CD4-positive, CD25-positive, alpha-beta regulatory T cell (primary cell): ENCODE measurements at regions not wholly inside any gene's neighbourhood (a gene's known extent, or its start where the extent isn't known, plus 50 kb on each side); places are given as distances from the start of the nearest gene placed in this dataset.
"Not testable (repeated sequence)": the region's sequence is repeated elsewhere in the genome, so short reads cannot be mapped to it uniquely, and the experiment has no call there.

Source experiments
- ATAC-seq, 2 donors: fragments of 150-1000 bp; cut with Tn5 transposase; one replicate each; pipeline ENCODE4 v1.10.0; 2021; ENCODE audit warnings: low read depth in 2 of 2, moderate number of reproducible peaks in 2 of 2, moderate library complexity in 1 of 2
- DNase-seq, 3 donors: peaks; one replicate each; pipeline versions ENCODE4 v3.0.0 to v3.0.0-alpha.2; 2012 to 2022; ENCODE audit warnings: mixed read lengths in 1 of 3
- H3K27ac ChIP-seq: one replicate; pipeline ENCODE4 v1.7.0; 2013; ENCODE audit warnings: mild to moderate bottlenecking, low read length; ENCODE audit not compliant: insufficient read depth, poor library complexity, severe bottlenecking
- H3K27me3 ChIP-seq: one replicate; pipeline ENCODE4 v1.7.0; 2013; ENCODE audit warnings: low read length; ENCODE audit not compliant: control insufficient read depth, insufficient read depth
- H3K36me3 ChIP-seq: one replicate; pipeline ENCODE4 v1.7.0; 2013; ENCODE audit warnings: mild to moderate bottlenecking, low read length, moderate library complexity; ENCODE audit not compliant: control insufficient read depth, insufficient read depth
- H3K4me1 ChIP-seq: 2 replicates; pipeline ENCODE4 v1.7.0; 2013; ENCODE audit warnings: mild to moderate bottlenecking, low read length; ENCODE audit not compliant: insufficient read depth, control insufficient read depth, poor library complexity, severe bottlenecking
- H3K4me3 ChIP-seq: one replicate; pipeline ENCODE4 v1.7.0; 2013; ENCODE audit warnings: low read depth, mild to moderate bottlenecking, low read length, moderate library complexity
- H3K9me3 ChIP-seq, 2 experiments: 1 replicate in 1 of 2; 2 replicates in 1 of 2; pipeline ENCODE4 v1.7.0; 2013; ENCODE audit warnings: low read length in 2 of 2, mild to moderate bottlenecking in 1 of 2, moderate library complexity in 1 of 2; ENCODE audit not compliant: control insufficient read depth in 2 of 2
- H3K27ac Mint-ChIP-seq, 3 donors: one replicate each; pipeline ENCODE4 v1.8.0; 2020 to 2022; ENCODE audit warnings: mild to moderate bottlenecking in 3 of 3, mixed read lengths in 3 of 3, moderate library complexity in 2 of 3
- H3K27me3 Mint-ChIP-seq: one replicate; pipeline ENCODE4 v1.8.0; 2022; ENCODE audit warnings: mild to moderate bottlenecking, mixed read lengths
- H3K36me3 Mint-ChIP-seq: one replicate; pipeline ENCODE4 v1.8.0; 2020; ENCODE audit warnings: mixed read lengths
- H3K4me1 Mint-ChIP-seq, 4 donors: one replicate each; pipeline ENCODE4 v1.8.0; 2020 to 2022; ENCODE audit warnings: mixed read lengths in 4 of 4, mild to moderate bottlenecking in 1 of 4
- H3K4me3 Mint-ChIP-seq, 4 donors: one replicate each; pipeline ENCODE4 v1.8.0; 2020 to 2022; ENCODE audit warnings: mild to moderate bottlenecking in 4 of 4, mixed read lengths in 4 of 4, moderate library complexity in 3 of 4
- H3K9me3 Mint-ChIP-seq, 7 donors: one replicate each; pipeline ENCODE4 v1.8.0; 2020 to 2022; ENCODE audit warnings: mixed read lengths in 7 of 7, mild to moderate bottlenecking in 3 of 7, moderate library complexity in 2 of 7

DNA sequence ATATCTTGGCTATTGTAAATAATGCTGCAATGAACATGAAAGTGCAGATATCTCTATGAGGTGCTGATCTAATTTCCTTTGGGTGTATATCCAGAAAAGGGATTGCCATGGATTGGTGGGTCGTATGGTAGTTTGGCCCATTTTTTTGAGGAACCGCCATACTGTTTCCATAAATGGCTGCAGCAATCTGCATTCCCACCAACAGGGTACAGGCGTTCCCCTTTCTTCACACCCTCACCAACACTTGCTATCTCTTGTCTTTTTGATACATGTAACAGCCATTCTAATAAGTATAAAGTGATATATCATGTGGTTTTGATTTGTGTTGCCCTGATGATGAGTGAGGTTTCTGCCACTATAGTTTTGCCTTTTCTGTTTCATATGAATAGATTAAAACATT, 146.7 kb downstream of the NR2F2 start:
- H3K27ac Mint-ChIP-seq, result no peak overlapping the region
- H3K4me1 Mint-ChIP-seq, result no peaks in the 10 kb centered on the region
- Histone ChIP-seq H3K36me3 (no peaks in the 10 kb centered on the region), H3K4me3 (no peak overlapping the region), H3K27ac (no peak overlapping the region), H3K27me3 (no peaks in the 10 kb centered on the region), H3K4me1 (no peaks in the 10 kb centered on the region), H3K9me3 (no peaks in the 10 kb centered on the region)
- H3K9me3 Mint-ChIP-seq, result peaks cover 0 to 7% (median 0%) of the 10 kb centered on the region in 7 donors
- no peak for DNase-seq
- no peaks in the 10 kb centered on the region for H3K36me3 Mint-ChIP-seq
- no peak overlapping the region for H3K4me3 Mint-ChIP-seq
- no peaks in the 10 kb centered on the region for H3K27me3 Mint-ChIP-seq
- no peak for ATAC-seq

DNA sequence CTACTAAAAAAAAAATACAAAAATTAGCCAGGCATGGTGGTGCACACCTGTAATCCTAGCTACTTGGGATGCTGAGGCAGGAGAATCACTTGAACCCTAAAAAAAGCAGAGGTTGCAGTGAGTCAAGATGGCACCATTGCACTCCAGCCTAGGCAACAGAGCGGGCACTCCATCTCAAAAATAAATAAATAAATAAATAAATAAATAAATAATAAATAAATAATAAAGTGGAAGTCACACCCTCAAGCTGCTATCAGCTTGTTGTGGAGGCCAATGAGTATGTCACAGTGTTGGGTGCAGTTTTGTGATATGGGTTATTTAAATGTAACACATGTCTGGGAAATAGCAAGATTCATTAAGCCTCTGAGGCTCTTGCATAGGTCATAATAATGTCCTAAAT, 153.9 kb downstream of the NR2F2 start:
- not testable (repeated sequence) for DNase-seq, H3K4me3 ChIP-seq, H3K4me3 Mint-ChIP-seq

DNA sequence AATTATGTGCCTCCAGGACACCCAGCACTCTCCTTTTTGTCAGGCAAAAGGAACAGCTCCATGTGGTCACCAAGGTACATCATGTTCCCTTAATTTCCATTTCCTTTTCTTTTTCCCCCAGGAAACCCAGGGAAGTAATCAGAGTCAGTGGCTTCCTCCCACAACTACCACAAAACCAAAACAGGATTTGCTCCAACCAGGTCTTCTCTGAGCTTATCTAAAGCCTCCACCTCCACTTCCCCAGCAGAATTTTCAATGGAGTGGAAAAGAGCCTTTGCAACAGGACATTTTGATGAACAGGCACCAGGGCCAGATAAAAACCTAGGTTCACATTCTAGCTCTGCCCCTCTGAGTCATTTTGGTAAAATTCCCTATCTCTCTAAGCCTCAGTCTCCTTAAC, 154.3 kb downstream of the NR2F2 start:
- Mint-ChIP-seq H3K27ac (no peak overlapping the region), H3K4me3 (no peak overlapping the region), H3K36me3 (no peaks in the 10 kb centered on the region), H3K4me1 (no peaks in the 10 kb centered on the region), H3K9me3 (peaks cover 0 to 5% (median 0%) of the 10 kb centered on the region in 7 donors), H3K27me3 (no peaks in the 10 kb centered on the region)
- H3K36me3 ChIP-seq, result no peaks in the 10 kb centered on the region
- H3K27ac ChIP-seq, result no peak overlapping the region
- H3K4me3 ChIP-seq, result no peak overlapping the region
- H3K4me1 ChIP-seq, result no peaks in the 10 kb centered on the region
- DNase-seq, result no peak
- H3K27me3 ChIP-seq, result no peaks in the 10 kb centered on the region
- no peaks in the 10 kb centered on the region for H3K9me3 ChIP-seq
- ATAC-seq, result no peak

More for the DNA sequence above, 153.9 kb downstream of the NR2F2 start:
- H3K9me3 Mint-ChIP-seq, H3K27me3 Mint-ChIP-seq, H3K27ac ChIP-seq, H3K36me3 Mint-ChIP-seq, ATAC-seq, H3K4me1 ChIP-seq, H3K27ac Mint-ChIP-seq, H3K4me1 Mint-ChIP-seq, H3K27me3 ChIP-seq, H3K9me3 ChIP-seq, H3K36me3 ChIP-seq: not testable (repeated sequence)

DNA sequence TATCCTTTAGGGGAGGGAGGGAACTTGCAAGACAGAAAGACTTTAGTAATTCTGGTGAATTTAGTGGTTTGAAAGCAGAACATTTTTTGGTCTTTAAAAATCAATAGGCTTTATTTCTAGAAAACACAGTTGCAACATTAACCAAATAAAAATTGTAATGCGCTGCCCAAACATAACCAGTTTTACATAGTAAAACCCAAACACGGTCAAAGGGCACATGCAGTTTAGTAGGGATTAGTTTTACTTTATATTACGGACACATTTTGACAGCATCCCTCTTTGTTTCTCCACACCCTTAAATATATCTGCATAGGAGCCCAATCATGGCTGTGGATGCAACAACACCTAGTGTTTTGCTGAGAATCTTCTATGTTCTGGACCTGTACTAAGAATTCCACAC, 156.7 kb downstream of the NR2F2 start:
- no peaks in the 10 kb centered on the region for H3K36me3 Mint-ChIP-seq
- peaks cover 0 to 5% (median 0%) of the 10 kb centered on the region in 7 donors for H3K9me3 Mint-ChIP-seq
- Histone ChIP-seq H3K27me3 (no peaks in the 10 kb centered on the region), H3K36me3 (no peaks in the 10 kb centered on the region), H3K27ac (no peak overlapping the region), H3K4me1 (no peaks in the 10 kb centered on the region), H3K9me3 (no peaks in the 10 kb centered on the region), H3K4me3 (no peak overlapping the region)
- no peak for DNase-seq
- no peak for ATAC-seq
- no peak overlapping the region for H3K4me3 Mint-ChIP-seq
- no peak overlapping the region for H3K27ac Mint-ChIP-seq
- no peaks in the 10 kb centered on the region for H3K4me1 Mint-ChIP-seq
- no peaks in the 10 kb centered on the region for H3K27me3 Mint-ChIP-seq

DNA sequence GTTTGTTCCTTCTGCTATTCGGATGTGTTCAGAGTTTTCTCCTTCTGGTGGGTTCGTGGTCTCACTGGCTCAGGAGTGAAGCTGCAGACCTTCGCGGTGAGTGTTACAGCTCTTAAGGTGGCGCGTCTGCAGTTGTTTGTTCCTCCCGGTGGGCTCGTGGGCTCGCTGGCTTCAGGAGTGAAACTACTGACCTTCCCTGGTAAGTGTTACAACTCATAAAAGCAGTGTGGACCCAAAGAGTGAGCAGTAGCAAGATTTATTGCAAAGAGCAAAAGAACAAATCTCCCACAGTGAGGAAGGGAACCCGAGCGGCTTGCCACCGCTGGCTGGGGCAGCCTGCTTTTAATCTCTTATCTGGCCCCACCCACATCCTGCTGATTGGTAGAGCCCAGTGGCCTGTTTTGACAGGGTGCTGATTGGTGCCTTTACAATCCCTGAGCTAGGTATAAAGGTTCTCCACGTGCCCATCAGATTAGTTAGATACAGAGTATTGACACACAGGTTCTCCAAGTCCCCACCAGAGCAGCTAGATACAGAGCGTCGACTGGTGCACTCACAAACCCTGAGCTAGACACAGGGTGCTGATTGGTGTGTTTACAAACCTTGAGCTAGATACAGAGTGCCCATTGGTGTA, 160.7 kb downstream of the NR2F2 start:
- not testable (repeated sequence) for H3K36me3 Mint-ChIP-seq, H3K4me3 Mint-ChIP-seq

DNA sequence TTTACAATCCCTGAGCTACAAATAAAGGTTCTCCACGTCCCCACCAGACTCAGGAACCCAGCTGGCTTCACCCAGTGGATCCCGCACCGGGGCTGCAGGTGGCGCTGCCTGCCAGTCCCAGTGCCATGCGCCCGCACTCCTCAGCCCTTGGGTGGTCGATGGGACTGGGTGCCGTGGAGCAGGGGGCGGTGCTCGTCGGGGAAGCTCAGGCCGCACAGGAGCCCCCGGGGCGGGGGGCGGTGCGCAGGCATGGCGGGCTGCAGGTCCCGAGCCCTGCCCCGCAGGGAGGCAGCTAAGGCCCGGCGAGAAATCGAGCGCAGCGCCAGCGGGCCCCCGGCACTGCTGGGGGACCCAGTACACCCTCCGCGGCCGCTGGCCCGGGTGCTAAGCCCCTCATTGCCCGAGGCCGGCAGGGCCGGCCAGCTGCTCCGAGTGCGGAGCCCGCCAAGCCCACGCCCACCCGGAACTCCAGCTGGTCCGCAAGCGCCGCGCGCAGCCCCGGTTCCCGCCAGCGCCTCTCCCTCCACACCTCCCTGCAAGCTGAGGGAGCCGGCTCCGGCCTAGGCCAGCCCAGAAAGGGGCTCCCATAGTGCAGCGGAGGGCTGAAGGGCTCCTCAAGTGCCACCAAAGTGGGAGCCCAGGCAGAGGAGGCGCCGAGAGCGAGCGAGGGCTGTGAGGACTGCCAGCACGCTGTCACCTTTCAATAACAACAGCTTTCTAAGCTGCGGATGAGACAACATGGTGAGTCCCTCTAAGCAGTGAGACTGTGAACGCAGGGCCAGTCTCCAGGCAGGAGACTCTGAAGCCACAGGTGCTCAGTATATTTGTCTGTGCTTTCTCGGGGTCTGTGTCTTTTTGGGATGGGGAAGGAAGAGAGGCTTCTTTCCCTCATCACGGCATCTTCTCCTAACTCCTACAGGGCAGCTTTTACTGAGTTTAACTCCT, 161.5 kb downstream of the NR2F2 start:
- not testable (repeated sequence) for H3K4me1 Mint-ChIP-seq, H3K27me3 Mint-ChIP-seq

More for the DNA sequence above, 160.7 kb downstream of the NR2F2 start:
- H3K27me3 ChIP-seq, H3K27ac ChIP-seq, H3K9me3 ChIP-seq, ATAC-seq, H3K36me3 ChIP-seq, H3K9me3 Mint-ChIP-seq, DNase-seq, H3K4me1 ChIP-seq, H3K4me1 Mint-ChIP-seq, H3K27me3 Mint-ChIP-seq, H3K4me3 ChIP-seq, H3K27ac Mint-ChIP-seq: not testable (repeated sequence)

DNA sequence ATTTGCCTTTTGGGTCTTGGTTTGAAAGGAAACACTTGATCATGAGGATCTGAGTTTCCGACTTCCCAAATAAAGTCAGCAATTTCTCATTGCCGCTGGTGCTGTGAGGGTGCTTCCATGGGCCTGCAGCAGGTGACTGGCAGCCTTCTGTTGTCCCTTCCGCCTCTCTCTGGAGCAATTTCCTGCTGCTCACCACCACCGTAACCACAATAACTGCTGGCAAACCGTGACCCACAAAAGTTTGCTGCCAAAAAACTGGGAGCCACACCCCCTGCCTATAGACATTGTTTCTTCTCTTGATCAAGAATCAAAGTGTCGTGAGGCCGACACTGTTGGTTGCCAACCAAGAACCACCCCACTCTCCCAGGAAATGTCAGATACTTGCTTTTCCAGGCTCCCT, 164.0 kb downstream of the NR2F2 start:
- no peak overlapping the region for H3K27ac ChIP-seq
- Mint-ChIP-seq H3K36me3 (no peaks in the 10 kb centered on the region), H3K27ac (no peak overlapping the region), H3K27me3 (no peaks in the 10 kb centered on the region), H3K4me1 (no peaks in the 10 kb centered on the region), H3K4me3 (no peak overlapping the region), H3K9me3 (peaks cover 0 to 9% (median 2%) of the 10 kb centered on the region in 7 donors)
- DNase-seq (no peak), ATAC-seq (no peak)
- no peak overlapping the region for H3K4me3 ChIP-seq
- H3K36me3 ChIP-seq, result no peaks in the 10 kb centered on the region
- no peaks in the 10 kb centered on the region for H3K27me3 ChIP-seq
- H3K9me3 ChIP-seq, result no peaks in the 10 kb centered on the region
- H3K4me1 ChIP-seq, result no peaks in the 10 kb centered on the region

More for the DNA sequence above, 161.5 kb downstream of the NR2F2 start:
- not testable (repeated sequence) for H3K4me1 ChIP-seq, H3K36me3 ChIP-seq, DNase-seq, H3K36me3 Mint-ChIP-seq, H3K9me3 Mint-ChIP-seq, H3K27ac Mint-ChIP-seq, ATAC-seq, H3K4me3 Mint-ChIP-seq, H3K4me3 ChIP-seq, H3K27me3 ChIP-seq, H3K27ac ChIP-seq, H3K9me3 ChIP-seq

DNA sequence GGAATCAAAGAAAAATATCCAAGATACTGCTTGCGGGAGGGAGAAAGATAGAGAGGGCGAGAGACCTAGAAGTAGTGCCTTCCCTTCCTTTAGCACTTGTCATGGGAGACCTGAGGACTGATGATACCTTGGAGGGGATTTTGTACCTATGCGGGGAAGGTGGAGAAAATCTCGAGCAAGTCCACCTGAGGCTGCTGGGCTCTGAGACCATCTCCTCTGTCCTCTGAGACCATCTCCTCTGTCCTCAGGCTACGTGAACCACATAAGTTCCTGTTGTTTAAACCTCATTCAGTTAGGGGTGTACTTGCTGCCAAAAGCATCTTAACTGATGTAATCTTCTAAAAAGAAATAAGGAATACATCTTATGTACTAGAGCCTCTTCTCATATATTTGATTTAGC, 164.9 kb downstream of the NR2F2 start:
- Histone ChIP-seq H3K4me3 (no peak overlapping the region), H3K27me3 (no peaks in the 10 kb centered on the region), H3K36me3 (no peaks in the 10 kb centered on the region), H3K27ac (no peak overlapping the region), H3K4me1 (no peaks in the 10 kb centered on the region), H3K9me3 (no peaks in the 10 kb centered on the region)
- Mint-ChIP-seq H3K27ac (no peak overlapping the region), H3K9me3 (peaks cover 0 to 9% (median 2%) of the 10 kb centered on the region in 7 donors), H3K27me3 (no peaks in the 10 kb centered on the region), H3K4me3 (no peak overlapping the region), H3K4me1 (no peaks in the 10 kb centered on the region), H3K36me3 (no peaks in the 10 kb centered on the region)
- DNase-seq (no peak), ATAC-seq (no peak)
